Stimulated activated CD4-positive, alpha-beta T cell treated with anti-CD3 and anti-CD28 coated beads, TNF-alpha, amount 100 ng/mL, for 24 hours (primary cell): ENCODE measurements at regions not wholly inside any gene's neighbourhood (a gene's known extent, or its start where the extent isn't known, plus 50 kb on each side); places are given as distances from the start of the nearest gene placed in this dataset.

ENCODE experiments used
- DNase-seq, 3 experiments: peaks; one replicate each; pipeline ENCODE4 v3.0.0-alpha.2; 2020; ENCODE audit warnings: low read depth in 3 of 3

DNA sequence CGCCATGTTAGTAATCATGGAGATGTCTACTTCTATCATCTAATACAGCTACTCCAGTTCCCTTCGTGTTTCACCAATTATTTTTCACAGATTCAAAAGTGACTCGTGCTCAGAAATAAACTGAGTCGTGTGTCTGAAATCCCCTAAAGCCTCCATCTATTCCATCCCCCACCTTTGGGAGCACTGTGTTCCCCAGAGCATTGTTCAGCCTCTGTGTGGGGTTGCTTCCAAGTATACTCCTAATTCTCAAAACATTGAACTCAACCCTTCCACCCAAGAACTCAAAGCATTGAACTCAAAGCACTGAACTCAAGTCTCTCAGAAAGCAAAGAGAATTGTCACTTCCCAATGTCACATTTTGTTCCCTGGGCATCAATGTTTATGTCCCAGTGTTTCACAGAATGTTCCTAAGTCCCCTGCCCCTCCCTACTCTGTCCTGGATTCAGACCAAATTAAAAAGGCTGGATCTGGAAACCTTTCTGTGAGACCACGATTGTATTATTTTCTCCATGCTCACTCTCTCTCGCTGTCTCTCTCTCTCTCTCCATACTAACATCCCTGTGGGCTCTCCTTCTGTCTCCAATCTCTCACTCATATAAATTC lies 138.5 kb upstream of the QRFPR start:
- DNase-seq, result no peak

DNA sequence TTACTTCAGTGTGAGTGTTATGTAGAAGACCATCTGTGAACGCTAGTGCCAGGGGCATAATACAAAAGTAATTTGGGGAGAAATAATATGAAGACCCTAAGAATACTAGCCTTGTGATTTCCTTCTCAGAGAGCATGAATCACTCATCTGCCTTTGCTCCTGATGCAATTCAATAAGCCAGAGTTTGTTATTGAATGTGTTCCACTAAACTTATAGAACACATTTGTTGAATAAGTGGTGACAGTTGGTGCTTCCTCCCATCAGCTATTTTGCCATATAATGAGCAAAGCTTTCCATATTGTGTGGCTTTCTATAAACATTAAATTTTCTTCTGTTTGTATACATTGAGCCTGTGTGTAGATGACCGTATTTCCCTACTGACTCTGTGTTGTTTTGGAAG lies 136.4 kb upstream of the QRFPR start:
- no peak for DNase-seq

DNA sequence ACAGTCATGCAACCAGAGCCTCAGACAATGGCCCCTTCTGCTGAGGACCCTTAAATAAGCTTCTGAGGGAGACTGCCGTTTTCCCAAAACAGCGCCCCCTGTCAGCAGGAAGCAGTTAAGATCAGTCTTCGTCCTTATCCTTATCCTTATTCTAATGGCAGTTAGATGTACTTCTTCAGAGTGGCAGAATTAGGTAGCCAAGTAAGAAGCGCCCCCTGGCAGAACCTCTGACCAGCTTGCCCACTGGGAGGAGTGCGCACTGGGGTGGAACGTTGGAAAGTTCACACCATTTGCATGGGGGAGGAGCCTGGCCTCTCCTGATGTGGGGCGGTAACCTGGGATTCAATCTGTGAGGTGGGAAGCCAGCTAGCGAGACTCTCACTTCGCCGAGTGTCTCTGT lies 133.6 kb upstream of the QRFPR start:
- no peak for DNase-seq

DNA sequence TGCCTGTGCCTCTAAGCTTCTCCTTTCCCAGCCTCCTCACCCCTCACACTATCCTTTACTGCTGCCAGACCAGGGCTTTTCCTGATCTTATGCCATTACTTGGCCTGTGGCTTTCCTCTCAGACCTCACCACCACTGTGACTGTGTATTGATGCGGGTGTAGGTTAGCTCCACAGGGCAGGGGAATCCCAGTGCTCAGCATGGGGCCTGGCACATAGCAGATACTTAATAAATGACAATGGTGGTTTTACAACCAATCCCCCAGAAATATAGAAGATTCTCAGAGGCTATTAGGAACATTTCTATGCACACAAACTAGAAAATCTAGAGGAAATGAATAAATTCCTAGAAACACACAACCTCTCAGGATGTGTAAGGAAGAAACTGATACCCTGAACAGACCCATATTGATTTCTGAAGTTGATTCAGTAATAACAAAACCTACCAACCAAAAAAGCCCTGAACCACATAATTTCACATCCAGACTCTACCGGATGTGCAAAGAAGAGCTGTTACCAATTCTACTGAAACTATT lies 129.6 kb upstream of the QRFPR start:
- peak in 1 of 3 experiments; percentile 1 for DNase-seq

DNA sequence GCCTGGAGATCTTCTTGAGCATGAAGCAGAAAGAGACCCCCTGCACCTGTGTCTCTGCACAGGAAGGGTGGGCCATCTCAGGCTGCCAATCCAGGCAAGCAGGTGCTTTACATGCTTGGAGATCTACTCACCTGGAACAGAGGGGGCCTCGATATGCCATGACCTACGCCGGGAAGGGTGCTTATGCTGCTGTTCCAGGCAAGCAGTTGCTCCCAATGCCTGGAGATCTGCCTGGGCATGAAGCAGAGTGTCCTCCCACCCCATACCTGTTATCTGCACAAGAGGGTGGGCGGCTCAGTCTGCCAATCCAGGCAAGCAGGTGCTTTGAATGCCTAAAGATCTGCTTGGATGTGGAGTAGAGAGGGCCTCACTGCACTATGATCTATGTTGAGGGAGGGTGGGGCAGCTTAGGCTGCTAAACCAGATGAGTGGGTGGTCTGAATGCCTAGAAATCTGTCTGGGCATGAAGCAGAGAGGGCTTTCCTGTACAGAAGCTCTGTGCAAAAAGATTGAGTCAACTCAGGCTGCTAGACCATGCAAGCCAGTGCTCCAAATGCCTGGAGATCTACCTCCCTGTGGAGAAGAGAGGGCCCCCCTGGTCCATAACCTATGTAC lies 104.5 kb upstream of the QRFPR start:
- DNase-seq, result no peak

DNA sequence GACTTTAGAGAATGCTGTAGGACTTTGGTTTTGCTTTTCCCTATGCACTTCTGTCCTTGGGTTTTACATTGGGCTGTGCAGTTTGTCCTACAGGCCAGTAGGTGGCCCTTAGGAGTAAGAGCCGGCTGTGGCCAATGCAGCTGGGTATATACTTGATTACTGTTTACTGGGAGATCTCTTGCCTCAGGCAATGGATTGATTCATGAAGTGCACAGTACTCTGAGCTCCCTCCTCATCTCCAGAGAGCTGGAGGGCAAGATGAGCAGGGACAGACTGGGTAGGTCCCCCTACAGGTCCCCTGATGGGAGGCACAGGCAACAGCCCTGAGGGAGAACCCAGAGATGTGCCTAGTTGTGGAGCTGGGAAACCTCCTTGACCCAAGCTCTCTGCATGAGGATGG lies 103.8 kb upstream of the QRFPR start:
- peak in 1 of 3 experiments; percentile 7 for DNase-seq

DNA sequence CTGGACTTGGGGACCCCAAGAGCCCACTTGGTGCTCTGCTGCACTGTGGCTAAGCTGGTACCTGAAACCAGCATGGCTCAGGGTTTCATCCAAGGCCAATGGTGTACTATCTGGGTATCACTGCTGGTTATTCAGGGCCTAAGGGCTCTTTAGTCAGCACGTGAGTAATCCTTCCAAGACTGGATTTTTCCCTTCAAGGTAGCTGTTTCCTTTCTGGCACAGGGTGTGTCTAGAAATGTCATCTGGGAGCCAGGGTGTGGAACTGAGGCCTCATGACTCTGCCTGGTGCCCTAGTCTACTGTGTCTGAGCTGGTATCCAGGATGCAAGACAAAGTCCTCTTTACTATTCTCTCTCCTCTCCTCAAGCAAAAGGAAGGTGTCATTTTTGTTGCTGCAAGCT lies 99.0 kb upstream of the QRFPR start:
- no peak for DNase-seq

DNA sequence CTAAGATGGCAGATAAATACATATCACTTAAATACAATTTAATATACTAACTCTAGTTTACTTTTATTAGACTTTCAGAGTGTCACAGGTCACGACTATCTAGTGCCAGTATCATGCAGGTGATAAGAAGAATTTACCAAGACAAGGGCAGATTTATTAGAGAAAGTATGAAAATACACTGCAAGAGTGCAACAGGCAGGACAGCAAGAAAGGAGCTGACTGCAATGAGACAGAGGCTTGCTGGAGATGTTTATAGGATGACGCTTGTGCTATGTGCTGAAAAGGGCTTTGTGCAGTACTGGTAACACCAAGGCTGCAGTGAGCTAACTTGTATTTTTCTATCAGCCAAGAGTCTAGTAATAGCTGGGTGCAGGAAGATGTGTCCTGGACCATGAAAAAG lies 96.7 kb upstream of the QRFPR start:
- DNase-seq, result no peak

DNA sequence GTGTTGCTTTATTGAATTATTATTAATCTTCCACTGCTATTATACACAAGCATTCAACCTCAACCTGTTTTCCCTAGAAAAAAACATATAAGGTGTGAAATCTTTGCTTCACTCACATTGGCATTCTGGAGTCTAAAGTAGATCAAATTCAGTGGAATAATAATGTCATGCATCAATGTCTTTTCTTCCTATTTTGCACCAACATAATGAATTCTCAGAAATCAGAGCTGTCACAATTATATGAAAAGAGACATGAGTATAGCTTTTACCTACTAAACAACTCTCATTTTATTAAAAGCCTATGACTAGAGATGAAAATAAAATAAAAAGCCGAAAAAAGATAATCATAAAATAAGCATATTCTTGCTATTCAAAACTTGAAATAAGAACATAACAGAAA lies 96.3 kb upstream of the QRFPR start:
- DNase-seq, result no peak

DNA sequence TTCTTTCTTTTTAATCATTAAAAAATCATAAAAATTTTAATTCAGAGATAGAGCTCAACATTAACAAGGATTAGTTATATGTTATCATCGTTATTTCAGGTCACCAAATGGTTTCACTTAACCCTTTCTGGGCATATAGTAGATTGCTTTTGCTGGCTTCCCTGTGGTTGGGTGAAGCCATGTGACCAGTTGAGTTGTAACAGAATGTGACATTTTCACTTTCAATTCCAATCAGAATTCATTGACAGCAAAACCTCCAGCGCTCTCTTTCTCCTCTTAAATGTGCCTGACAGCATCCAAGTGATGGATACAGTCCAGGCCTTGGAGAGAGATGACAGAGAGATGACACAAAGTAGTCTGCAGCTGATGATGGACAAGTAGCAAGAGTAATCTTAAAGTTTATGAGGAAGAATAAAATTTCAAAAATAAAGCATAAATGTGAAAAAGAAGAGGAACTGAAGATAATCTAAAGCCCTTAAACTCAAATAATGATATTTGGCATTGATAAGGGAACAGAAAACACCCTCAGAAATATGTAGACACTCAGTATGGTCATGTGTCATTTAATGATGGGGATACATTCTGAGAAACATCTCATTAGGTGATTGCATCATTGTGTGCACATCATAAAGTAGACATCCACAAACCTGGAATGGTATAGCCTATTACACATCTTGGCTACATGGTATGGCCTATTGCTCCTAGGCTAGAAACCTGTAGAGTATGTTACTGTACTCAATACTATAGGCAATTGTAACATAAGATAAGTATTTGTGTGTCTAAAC lies 92.3 kb upstream of the QRFPR start:
- DNase-seq, result no peak

DNA sequence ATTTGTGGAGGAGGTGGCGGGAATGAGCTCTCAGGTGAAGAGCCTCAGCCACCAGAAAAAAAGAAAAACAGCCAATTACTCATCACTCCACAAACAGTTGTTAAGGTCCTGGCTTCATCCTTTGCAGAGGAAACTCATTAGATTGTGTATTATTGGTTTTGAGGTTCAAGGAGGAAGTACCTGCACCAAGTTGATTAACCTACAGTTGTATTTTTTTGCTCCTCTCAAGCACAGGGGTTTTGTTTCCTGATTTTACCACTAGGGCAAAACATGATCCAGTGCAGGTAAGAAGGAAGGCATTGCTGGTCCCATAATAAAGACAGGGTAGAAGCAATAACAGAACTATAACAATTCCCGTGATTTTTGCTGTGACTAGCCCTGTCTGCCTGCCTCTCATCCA lies 84.0 kb upstream of the QRFPR start:
- DNase-seq, result no peak

DNA sequence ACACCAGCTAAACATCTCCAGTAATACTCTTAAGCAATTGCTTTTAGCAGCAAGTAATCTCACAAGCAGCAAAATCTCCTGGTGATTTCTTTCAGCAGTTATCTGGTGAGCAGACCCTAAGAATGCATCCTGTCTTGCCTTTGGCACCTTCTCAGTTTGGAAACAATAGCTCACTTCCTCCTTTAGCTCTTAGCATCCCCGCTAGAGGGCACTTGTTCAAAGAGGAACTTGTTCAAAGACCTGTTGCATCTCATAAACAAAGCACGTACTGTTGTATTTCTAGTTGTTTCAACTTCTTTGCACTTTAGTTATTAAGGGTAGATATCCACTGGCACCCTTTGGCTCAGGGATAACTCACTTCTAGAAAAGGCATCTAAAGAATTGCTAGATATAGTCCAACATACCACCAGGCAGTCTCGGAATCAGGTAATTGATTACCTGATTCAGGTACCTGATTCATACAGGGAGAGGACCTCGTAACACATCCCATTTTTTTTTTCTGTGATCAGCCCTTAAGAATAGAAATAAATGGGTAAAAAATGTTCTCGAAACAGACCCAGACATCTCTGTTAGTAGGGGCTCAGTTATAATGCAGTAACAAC lies 81.9 kb upstream of the QRFPR start:
- peak in 2 of 3 experiments; percentile 6 for DNase-seq

DNA sequence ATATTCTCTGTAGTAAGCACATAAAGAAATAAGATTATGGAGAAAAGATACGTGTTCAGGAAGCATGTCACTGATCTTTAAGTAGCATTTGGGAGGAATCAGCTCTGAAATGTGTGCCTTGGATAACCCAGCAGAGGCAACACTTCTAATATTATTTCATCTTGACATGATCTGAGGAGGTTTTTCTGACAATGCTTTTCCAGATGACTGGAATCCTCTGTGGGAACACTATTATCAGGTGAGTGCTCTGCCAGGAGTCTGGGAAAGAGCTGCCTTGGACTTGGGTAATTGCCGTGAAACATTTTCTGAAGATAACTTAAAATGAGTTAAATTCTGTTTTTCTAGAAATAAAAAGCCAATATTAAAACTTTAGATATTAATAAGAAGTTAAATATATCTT lies 78.2 kb upstream of the QRFPR start:
- DNase-seq, result no peak

DNA sequence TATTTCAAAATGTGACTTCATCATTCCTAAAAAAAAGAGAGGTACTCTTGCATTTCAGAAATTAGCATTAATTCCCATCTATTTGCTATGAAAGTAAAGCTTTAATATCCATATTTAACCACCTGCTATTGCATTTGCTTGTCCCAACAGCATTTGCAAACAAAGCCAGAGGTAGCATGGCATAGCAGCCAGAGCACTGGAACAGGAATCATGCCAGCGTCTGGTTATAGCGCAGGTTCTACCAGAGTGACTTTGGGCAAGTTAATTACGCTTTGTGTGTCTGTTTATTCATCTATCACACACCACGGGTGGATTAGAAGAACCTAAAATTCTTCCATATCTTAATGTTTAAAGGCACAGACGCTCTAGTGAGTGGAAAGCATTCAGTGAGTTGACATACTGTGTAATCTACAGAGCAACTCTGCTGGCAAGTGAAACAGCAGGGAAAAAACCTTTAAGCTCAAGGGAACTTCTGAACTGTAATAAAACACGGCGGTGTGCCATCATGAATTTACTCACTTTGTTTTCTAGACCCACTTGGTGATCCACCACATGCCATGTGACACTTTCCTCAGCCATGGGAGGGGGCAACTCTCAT lies 76.6 kb upstream of the QRFPR start:
- no peak for DNase-seq

DNA sequence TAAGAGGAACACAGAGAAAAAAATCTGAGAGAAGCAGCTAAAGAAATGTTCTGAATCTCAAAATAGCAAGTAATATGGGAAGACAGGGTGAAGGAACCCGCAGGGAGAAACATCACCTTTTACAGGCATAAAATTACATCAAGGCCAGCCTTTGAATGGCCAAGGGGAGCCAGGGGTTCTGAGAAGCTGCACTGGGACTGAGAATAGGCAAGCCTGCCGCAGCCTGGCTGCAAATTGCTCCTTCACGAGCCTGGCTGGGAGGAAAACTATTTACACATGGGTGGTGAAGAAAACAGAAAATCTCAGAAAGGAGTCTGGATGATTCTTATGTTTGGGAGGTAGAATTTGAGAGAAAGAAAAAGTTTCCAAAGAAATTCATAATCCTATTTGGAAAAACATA lies 74.5 kb upstream of the QRFPR start:
- no peak for DNase-seq

DNA sequence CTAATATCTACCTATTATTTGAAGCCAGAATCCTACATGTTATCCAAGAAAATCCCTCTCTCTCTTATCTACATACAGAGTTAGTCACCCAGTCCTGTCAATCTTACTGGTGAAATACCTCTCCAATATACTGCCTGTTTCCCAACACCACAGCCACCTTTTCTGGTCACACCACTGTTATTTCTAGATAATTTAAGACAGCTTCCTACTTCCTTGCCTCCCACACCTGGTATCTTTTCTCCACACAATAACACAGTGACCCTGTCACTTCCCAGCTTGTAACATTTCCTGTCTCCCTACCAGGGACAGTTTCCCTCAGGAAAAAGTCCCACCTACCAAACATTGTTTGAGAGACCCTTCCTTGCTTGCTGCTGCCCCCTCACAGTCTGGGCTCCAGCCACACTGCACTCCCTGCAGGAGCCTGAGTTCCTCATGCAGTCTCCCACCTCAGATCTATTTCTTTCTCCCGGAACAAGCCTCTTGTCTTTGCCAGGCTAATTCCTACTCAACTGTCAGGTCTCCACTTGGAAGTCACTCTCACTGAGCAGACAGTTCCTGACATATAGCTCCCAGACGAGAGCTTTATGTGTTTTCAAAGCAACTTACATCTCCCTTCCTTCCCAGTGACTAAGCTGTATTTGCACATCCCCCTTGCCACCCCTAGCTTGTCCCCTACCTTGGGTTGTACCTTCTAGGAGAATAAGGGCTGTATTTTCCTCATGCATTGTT lies 73.6 kb upstream of the QRFPR start:
- no peak for DNase-seq

DNA sequence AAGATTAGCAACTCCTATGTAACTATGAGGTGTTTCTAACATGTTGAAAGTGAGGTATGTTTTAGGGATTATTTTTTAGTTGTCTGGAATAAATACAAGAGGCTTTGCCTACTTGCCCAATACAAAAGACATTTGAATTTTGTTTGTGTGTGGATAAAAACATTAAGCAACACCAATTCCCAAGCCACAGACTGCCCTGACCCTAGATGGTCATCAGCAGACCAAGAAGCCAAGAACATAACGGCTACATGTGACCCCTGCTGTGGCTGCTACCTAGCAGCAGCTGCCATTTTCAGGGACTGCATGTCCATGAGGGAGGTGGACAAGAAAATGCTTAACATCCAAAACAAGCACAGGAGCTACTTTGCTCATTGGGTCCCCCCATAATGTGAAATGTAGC lies 70.5 kb upstream of the QRFPR start:
- no peak for DNase-seq

DNA sequence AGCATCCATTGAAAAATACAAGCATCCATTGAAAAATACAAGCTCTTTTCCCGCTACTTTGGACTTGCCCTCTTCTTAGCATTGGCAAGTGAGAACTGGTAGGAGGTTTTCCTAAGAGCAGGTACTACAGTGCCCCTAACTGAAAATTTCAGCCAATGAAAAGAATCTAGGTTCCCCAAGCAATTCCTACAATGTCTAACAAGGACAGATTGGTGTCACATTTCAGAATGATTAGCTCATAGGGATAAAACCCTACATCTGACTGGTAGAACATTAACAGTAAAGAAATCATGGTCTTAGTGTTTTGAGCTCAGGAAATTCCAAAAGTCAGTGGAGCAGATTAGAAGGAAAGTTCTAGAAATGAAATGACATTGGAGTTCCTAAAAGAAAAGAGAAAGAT lies 68.6 kb upstream of the QRFPR start:
- no peak for DNase-seq

DNA sequence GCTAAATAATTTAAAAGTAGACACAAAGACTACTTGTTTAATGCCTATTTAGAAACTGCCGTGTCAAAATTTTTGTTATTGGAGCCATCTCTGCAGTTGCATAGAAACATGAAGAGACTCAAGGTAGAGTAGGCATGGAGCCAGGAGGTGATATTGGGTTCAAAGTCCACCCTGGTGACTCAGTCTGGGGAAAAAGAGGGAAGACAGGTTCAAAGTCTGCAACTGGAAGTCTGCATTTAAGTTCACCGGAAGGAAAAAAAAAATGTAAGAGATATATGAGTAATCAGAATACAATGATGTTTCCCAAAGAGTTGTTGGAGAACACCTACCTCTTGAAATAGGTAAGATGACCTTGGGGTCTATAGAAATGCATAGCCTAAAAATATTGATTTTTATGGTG lies 67.4 kb upstream of the QRFPR start:
- no peak for DNase-seq

DNA sequence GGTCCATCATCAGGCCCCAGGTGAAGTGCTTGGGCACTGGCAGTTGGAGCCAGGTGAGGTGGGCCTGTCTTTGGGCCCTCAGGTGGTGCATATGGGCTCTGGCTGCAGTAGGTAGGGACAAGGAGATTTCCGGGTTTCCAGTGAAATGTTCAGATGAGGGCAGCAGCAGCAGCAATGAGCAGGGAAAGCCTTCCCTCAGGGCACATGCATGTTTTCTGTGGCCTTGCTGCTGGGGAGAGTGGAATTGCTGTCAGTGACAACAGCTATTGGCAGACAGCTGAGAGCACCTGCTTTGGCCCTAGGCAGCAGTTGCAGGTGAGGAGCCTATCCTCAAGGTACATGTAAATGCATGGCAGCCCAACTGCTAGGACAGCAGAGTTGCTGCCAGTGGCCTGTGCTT lies 58.9 kb upstream of the QRFPR start:
- no peak for DNase-seq
